ENCODE measurements at regions not wholly inside any gene's neighbourhood (a gene's known extent, or its start where the extent isn't known, plus 50 kb on each side); places are given as distances from the start of the nearest gene placed in this dataset.

DNA sequence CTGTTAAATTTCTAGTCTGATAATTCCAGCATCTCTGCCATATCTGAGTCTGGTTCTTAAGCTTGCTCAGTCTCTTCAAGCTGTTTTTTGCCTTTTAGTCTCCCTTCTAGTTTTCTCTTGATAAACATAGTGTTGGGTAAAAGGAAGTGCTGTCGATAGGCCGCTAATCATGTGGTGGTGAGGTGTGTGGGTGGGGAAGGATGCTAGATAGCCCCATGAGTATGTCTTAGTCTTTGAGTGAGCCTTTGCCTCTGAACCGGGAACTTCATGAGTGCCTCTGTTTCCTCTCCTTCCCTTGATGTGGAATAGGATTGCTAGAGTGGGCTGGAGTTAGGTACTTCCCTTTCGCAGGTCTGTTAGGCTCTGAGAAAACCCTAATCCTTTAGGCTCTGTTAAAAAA is 441.8 kb downstream of the INHBA start:
- no peak overlapping the region for H3K27ac Mint-ChIP-seq (ENCODE audit: unreplicated experiment)

DNA sequence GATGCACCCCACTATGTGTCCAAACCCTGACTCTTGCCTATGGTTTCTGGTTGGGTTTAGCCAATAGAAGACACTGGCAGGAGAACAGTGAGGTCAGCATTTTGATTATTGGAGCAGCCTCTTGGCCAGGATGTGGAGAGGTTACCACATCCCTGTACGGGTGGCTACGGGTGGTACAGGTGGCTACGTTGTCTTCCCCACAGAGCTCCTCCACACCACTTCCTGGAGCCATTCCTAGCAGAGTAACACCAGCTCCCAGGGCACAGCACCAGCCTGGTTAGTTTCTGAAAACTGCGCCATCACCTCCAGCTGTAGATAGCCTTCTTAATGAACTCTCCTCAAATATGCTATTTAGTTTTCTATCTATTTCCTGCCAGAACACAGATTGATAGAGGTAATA is 445.2 kb downstream of the INHBA start:
- Mint-ChIP-seq H3K27me3 (ENCODE audit: low read depth) (peaks cover 44% of the 10 kb centered on the region), H3K36me3 (ENCODE audit: low read depth) (no peaks in the 10 kb centered on the region), H3K4me1 (no peaks in the 10 kb centered on the region), H3K9me3 (peaks cover 7% of the 10 kb centered on the region), H3K27ac (ENCODE audit: unreplicated experiment) (no peak overlapping the region), H3K4me3 (no peak overlapping the region)
- DNase-seq (ENCODE audit: low read depth, low spot score) = no peak
- TF ChIP-seq, protein P1, sequence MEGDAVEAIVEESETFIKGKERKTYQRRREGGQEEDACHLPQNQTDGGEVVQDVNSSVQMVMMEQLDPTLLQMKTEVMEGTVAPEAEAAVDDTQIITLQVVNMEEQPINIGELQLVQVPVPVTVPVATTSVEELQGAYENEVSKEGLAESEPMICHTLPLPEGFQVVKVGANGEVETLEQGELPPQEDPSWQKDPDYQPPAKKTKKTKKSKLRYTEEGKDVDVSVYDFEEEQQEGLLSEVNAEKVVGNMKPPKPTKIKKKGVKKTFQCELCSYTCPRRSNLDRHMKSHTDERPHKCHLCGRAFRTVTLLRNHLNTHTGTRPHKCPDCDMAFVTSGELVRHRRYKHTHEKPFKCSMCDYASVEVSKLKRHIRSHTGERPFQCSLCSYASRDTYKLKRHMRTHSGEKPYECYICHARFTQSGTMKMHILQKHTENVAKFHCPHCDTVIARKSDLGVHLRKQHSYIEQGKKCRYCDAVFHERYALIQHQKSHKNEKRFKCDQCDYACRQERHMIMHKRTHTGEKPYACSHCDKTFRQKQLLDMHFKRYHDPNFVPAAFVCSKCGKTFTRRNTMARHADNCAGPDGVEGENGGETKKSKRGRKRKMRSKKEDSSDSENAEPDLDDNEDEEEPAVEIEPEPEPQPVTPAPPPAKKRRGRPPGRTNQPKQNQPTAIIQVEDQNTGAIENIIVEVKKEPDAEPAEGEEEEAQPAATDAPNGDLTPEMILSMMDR (conservative IDR thresholded peaks at IDR 0.05) = no peak

More for the DNA sequence above, 441.8 kb downstream of the INHBA start:
- peaks cover 16% of the 10 kb centered on the region for H3K27me3 Mint-ChIP-seq (ENCODE audit: low read depth)
- no peaks in the 10 kb centered on the region for H3K4me1 Mint-ChIP-seq
- H3K36me3 Mint-ChIP-seq (ENCODE audit: low read depth) = no peaks in the 10 kb centered on the region
- no peak overlapping the region for H3K4me3 Mint-ChIP-seq
- peaks cover 7% of the 10 kb centered on the region for H3K9me3 Mint-ChIP-seq
- DNase-seq (ENCODE audit: low read depth, low spot score) = no peak
- TF ChIP-seq, protein P1 (conservative IDR thresholded peaks at IDR 0.05) = no peak

- H3K36me3 Mint-ChIP-seq (ENCODE audit: low read depth) = no peaks in the 10 kb centered on the region
- no peak overlapping the region for H3K27ac Mint-ChIP-seq (ENCODE audit: unreplicated experiment)
- H3K4me3 Mint-ChIP-seq = no peak overlapping the region
- TF ChIP-seq, protein P1 (conservative IDR thresholded peaks at IDR 0.05) = no peak
- H3K4me1 Mint-ChIP-seq = no peaks in the 10 kb centered on the region
- DNase-seq (ENCODE audit: low read depth, low spot score) = no peak
- peaks cover 11% of the 10 kb centered on the region for H3K9me3 Mint-ChIP-seq
- peaks cover 51% of the 10 kb centered on the region for H3K27me3 Mint-ChIP-seq (ENCODE audit: low read depth)
These were observed 446.5 kb downstream of the INHBA start for GRCh38 chr7:41256186-41256945.

DNA sequence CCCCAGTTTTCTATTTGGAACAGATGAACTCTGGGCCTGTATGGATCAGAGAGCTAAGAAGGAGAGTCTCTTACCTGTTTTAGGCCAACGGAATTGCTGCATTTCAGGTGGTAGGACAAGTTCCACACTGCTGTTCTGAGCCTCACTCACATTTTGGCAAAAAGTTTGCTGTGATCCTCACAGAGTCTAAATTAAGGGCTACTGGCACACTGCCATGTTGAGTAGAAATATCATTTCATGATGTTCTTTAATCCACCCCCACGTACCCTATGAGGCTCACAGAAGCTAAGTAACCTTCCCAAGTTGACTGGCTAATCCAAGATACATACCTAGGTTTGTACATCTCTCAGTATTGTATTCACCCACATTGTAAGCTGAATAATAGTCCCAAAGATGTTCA is 447.2 kb downstream of the INHBA start:
- TF ChIP-seq, protein P1 (conservative IDR thresholded peaks at IDR 0.05) = no peak
- H3K36me3 Mint-ChIP-seq (ENCODE audit: low read depth) = no peaks in the 10 kb centered on the region
- no peak for DNase-seq (ENCODE audit: low read depth, low spot score)
- H3K9me3 Mint-ChIP-seq = peaks cover 17% of the 10 kb centered on the region
- H3K4me3 Mint-ChIP-seq = no peak overlapping the region
- H3K4me1 Mint-ChIP-seq = no peaks in the 10 kb centered on the region
- H3K27ac Mint-ChIP-seq (ENCODE audit: unreplicated experiment) = no peak overlapping the region
- H3K27me3 Mint-ChIP-seq (ENCODE audit: low read depth) = peaks cover 53% of the 10 kb centered on the region

DNA sequence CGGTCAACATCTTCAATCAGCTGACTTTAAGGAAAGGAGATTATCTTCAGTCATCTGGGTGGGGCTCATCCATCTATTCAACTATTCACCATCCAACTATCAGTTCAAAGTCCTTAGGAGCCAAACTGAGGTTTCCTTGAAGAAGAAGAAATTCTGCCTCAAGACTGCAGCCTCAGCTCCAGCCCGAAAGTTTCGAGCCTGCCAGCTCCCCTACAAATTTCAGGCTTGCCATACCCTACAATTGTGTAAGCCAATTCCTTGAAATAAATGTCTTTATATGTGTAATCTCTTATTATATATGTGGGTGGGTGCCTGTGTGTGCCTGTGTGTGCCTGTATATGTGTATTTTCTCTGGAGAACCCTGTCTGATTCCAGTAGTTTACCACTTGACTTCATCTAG is 447.8 kb downstream of the INHBA start:
- TF ChIP-seq, protein P1 (conservative IDR thresholded peaks at IDR 0.05) = no peak
- no peak for DNase-seq (ENCODE audit: low read depth, low spot score)
- Mint-ChIP-seq H3K4me1 (no peaks in the 10 kb centered on the region), H3K9me3 (peaks cover 21% of the 10 kb centered on the region), H3K36me3 (ENCODE audit: low read depth) (no peaks in the 10 kb centered on the region), H3K4me3 (no peak overlapping the region), H3K27ac (ENCODE audit: unreplicated experiment) (no peak overlapping the region), H3K27me3 (ENCODE audit: low read depth) (peaks cover 58% of the 10 kb centered on the region)

Measured in neural crest cell (in vitro differentiated cells).